HepG2 (cell line): ENCODE measurements at regions not wholly inside any gene's neighbourhood (a gene's known extent, or its start where the extent isn't known, plus 50 kb on each side); places are given as distances from the start of the nearest gene placed in this dataset.
"Not testable (repeated sequence)": the region's sequence is repeated elsewhere in the genome, so short reads cannot be mapped to it uniquely, and the experiment has no call there.

ENCODE experiments used
- ATAC-seq: fragments of 200-7000 bp; cut with Tn5 transposase; 3 replicates; pipeline ENCODE4 v1.9.1; 2020; ENCODE audit warnings: mild to moderate bottlenecking, moderate library complexity
- BruUV-seq: library from RNA; stranded (reverse); fragments of 400-500 nt; replicated peaks from 2 replicates; lab custom pipeline; 2021; lab: Mats Ljungman, UMichigan
- CTCF ChIA-PET: fragments of 300-600 bp; formaldehyde crosslinking; extraction: SDS; loops from one replicate; lab custom pipeline; 2021; ENCODE audit warnings: low total read pairs, inconsistent platforms, low intra/inter-chr PET ratio; lab: Yijun Ruan, JAX
- POLR2A ChIA-PET: fragments of 350-600 bp; sonication (Branson Sonifier 250); formaldehyde crosslinking; loops from one replicate; lab custom pipeline; 2020; ENCODE audit warnings: antibody characterized with exemption, inconsistent platforms; lab: Yijun Ruan, JAX
- DNase-seq: peaks from one replicate; pipeline ENCODE4 v3.0.0-alpha.2; 2015; ENCODE audit warnings: low spot score
- FAIRE-seq: peaks from 3 replicates; lab custom pipeline; 2011; peaks lifted over from hg19 to GRCh38; lab: Jason Lieb, UNC
- H2AFZ ChIP-seq: one replicate; pipeline ENCODE4 v1.6.1; 2011; ENCODE audit warnings: low read length, inconsistent platforms
- H3K27ac ChIP-seq: fragments of 300-600 bp; 3 replicates; pipeline ENCODE4 v1.8.0; 2011; ENCODE audit warnings: mixed run types, mild to moderate bottlenecking, mixed read lengths, low read length, inconsistent platforms; ENCODE audit not compliant: insufficient read depth; ENCODE audit errors: extremely low read length
- H3K27me3 ChIP-seq, 2 experiments: fragments of 200-600 bp in 1 of 2; 2 replicates in 1 of 2; 3 replicates in 1 of 2; pipeline versions ENCODE4 v1.6.0 to v1.8.0; 2011; ENCODE audit warnings: low read length in 2 of 2, mild to moderate bottlenecking in 2 of 2, moderate library complexity in 2 of 2, inconsistent platforms in 1 of 2; ENCODE audit not compliant: insufficient read depth in 2 of 2, control insufficient read depth in 1 of 2
- H3K36me3 ChIP-seq, 2 experiments: fragments of 200-600 bp in 1 of 2; replicated peaks in 1 of 2; 2 replicates in 1 of 2; 3 replicates in 1 of 2; pipeline versions ENCODE4 v1.5.1 to v1.8.0; 2011; ENCODE audit warnings: low read length in 2 of 2, inconsistent platforms in 1 of 2; ENCODE audit not compliant: insufficient read depth in 2 of 2, control insufficient read depth in 1 of 2
- H3K4me1 ChIP-seq: 2 replicates; pipeline ENCODE4 v1.5.1; 2012; ENCODE audit warnings: low read length, inconsistent platforms; ENCODE audit not compliant: insufficient read depth
- H3K4me2 ChIP-seq: 2 replicates; pipeline ENCODE4 v1.6.0; 2011; ENCODE audit warnings: low read depth, low read length, inconsistent platforms
- H3K4me3 ChIP-seq, 3 experiments: fragments of 200-600 bp in 1 of 3; sonication (generic), shearing (Covaris generic) in 1 of 3; replicated peaks in 1 of 3; 2 replicates each; pipeline ENCODE4 v1.5.1; 2011 to 2016; ENCODE audit warnings: low read length in 3 of 3, inconsistent platforms in 2 of 3, low read depth in 2 of 3, mild to moderate bottlenecking in 2 of 3, control low read depth in 1 of 3, mixed read lengths in 1 of 3; ENCODE audit not compliant: insufficient read depth in 1 of 3
- H3K79me2 ChIP-seq: one replicate; pipeline ENCODE4 v1.6.1; 2011; ENCODE audit warnings: low read length, inconsistent platforms; ENCODE audit not compliant: insufficient read depth
- H3K9ac ChIP-seq: 2 replicates; pipeline ENCODE4 v1.6.0; 2011; ENCODE audit warnings: mild to moderate bottlenecking, low read depth, low read length, inconsistent platforms; ENCODE audit not compliant: insufficient read depth
- H3K9me3 ChIP-seq: 2 replicates; pipeline ENCODE4 v1.5.1; 2012; ENCODE audit warnings: mild to moderate bottlenecking, low read length
- H4K20me1 ChIP-seq: 2 replicates; pipeline ENCODE4 v1.6.0; 2011; ENCODE audit warnings: inconsistent platforms, mild to moderate bottlenecking, low read length, moderate library complexity; ENCODE audit not compliant: insufficient read depth
- FOSL2 ChIP-seq: sonication (generic); formaldehyde crosslinking; IDR thresholded peaks from 2 replicates; pipeline ENCODE4 v1.4.0; 2020; ENCODE audit warnings: missing genetic modification reagents
- KDM5B ChIP-seq: sonication (generic); formaldehyde crosslinking; IDR thresholded peaks from 2 replicates; pipeline ENCODE4 v1.4.0; 2020; ENCODE audit warnings: missing genetic modification reagents, mild to moderate bottlenecking, borderline replicate concordance
- SMC3 ChIP-seq: IDR thresholded peaks from 2 replicates; pipeline ENCODE4 v1.6.1; 2011; ENCODE audit warnings: low read length, improper control_type of control experiment
- ZEB1 ChIP-seq: IDR thresholded peaks from 2 replicates; pipeline ENCODE4 v1.6.1; 2012; ENCODE audit warnings: mild to moderate bottlenecking, low read depth, inconsistent platforms; ENCODE audit not compliant: insufficient replicate concordance
- ZMYM4 ChIP-seq: sonication (generic); formaldehyde crosslinking; IDR thresholded peaks from 2 replicates; pipeline ENCODE4 v1.8.1; 2023; ENCODE audit warnings: mild to moderate bottlenecking, missing genetic modification reagents
- ZNF891 ChIP-seq: sonication (generic); formaldehyde crosslinking; IDR thresholded peaks from 2 replicates; pipeline ENCODE4 v1.5.0; 2020; ENCODE audit warnings: mild to moderate bottlenecking, missing genetic modification reagents
- WGBS: methylation state at CpG from one replicate; pipeline ENCODE4 v1.1.6; 2017; ENCODE audit warnings: low lambda C conversion rate; 5-methylcytosine and 5-hydroxymethylcytosine counted together
- in situ Hi-C: cut with HindIII; loops from 2 replicates; pipeline ENCODE4 v1.10.0; 2017; ENCODE audit warnings: low pct_unique_long_range_greater_than_20kb; ENCODE audit not compliant: extremely low pct_ligation_motif_present
- intact Hi-C: fragments of 100-400 bp; cut with micrococcal nuclease; formaldehyde crosslinking; loops from one replicate; pipeline ENCODE4 v1.10.0; 2022; ENCODE audit not compliant: unreplicated experiment
- TF ChIP-seq, protein P1 (sequence below): sonication (generic); formaldehyde crosslinking; IDR thresholded peaks from 2 replicates; pipeline ENCODE4 v1.4.0; 2020; ENCODE audit warnings: missing genetic modification reagents
- TF ChIP-seq, protein P2 (sequence below): sonication (generic); formaldehyde crosslinking; IDR thresholded peaks from 2 replicates; pipeline ENCODE4 v1.5.0; 2020; ENCODE audit warnings: mild to moderate bottlenecking, missing genetic modification reagents, moderate library complexity
- TF ChIP-seq, protein P3 (sequence below): sonication (generic); formaldehyde crosslinking; IDR thresholded peaks from 2 replicates; pipeline ENCODE4 v1.5.1; 2020; ENCODE audit warnings: mild to moderate bottlenecking, missing genetic modification reagents, moderate library complexity
- TF ChIP-seq, protein P4 (sequence below): IDR thresholded peaks from 2 replicates; pipeline ENCODE4 v1.6.1; 2016; ENCODE audit warnings: mild to moderate bottlenecking, missing biosample characterization, missing genetic modification reagents

DNA sequence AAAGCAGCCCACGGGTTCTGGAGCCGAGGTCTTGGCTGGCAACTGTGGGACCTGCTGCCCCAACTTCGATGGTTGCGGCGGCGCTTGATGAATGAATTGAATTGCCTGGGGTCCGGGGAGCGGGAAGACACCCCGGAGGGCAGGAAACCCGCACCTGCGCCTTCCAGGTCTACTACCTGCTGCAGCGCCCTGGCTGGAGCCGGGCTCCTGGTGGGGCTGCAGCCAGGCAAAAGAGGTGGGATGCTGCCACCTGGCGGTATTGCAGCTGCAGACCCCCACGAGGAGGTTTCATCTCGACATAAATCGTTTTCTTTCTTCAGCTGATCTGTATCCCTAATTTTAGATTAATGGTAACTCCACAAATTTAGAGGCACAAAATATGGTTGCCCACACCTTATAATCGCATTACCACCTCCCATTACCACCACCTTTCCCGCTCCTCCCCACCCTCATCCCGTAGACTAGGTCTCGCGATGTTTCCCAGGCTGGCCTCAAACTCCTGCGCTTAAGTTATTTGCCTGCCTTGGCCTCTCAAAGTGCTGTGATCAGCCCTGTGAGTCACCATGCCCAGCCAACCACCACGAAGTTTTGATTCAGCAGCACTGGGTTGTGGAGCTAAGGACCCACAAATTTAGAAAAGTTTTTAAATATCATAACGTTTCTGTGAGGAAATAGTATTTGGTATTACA, 1492.4 kb upstream of the DEFB115 start (continued):
- TF ChIP-seq SMC3 (peak; percentile 79), ZMYM4 (peak; percentile 41; the same call in 1 of the 2 replicates), ZNF891 (CRISPR knock-in tag) (peak; percentile 24; the same call in 1 of the 2 replicates), ZEB1 (peak; percentile 31), KDM5B (CRISPR knock-in tag) (peak; percentile 37; the same call in 1 of the 2 replicates), FOSL2 (CRISPR knock-in tag) (peak; percentile 51)
- TF ChIP-seq, protein P1, sequence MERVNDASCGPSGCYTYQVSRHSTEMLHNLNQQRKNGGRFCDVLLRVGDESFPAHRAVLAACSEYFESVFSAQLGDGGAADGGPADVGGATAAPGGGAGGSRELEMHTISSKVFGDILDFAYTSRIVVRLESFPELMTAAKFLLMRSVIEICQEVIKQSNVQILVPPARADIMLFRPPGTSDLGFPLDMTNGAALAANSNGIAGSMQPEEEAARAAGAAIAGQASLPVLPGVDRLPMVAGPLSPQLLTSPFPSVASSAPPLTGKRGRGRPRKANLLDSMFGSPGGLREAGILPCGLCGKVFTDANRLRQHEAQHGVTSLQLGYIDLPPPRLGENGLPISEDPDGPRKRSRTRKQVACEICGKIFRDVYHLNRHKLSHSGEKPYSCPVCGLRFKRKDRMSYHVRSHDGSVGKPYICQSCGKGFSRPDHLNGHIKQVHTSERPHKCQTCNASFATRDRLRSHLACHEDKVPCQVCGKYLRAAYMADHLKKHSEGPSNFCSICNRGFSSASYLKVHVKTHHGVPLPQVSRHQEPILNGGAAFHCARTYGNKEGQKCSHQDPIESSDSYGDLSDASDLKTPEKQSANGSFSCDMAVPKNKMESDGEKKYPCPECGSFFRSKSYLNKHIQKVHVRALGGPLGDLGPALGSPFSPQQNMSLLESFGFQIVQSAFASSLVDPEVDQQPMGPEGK = peak; percentile 19; the same call in 1 of the 2 replicates
- TF ChIP-seq, protein P2, sequence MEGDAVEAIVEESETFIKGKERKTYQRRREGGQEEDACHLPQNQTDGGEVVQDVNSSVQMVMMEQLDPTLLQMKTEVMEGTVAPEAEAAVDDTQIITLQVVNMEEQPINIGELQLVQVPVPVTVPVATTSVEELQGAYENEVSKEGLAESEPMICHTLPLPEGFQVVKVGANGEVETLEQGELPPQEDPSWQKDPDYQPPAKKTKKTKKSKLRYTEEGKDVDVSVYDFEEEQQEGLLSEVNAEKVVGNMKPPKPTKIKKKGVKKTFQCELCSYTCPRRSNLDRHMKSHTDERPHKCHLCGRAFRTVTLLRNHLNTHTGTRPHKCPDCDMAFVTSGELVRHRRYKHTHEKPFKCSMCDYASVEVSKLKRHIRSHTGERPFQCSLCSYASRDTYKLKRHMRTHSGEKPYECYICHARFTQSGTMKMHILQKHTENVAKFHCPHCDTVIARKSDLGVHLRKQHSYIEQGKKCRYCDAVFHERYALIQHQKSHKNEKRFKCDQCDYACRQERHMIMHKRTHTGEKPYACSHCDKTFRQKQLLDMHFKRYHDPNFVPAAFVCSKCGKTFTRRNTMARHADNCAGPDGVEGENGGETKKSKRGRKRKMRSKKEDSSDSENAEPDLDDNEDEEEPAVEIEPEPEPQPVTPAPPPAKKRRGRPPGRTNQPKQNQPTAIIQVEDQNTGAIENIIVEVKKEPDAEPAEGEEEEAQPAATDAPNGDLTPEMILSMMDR (CRISPR knock-in tag) = peak; percentile 88
- TF ChIP-seq, protein P3, sequence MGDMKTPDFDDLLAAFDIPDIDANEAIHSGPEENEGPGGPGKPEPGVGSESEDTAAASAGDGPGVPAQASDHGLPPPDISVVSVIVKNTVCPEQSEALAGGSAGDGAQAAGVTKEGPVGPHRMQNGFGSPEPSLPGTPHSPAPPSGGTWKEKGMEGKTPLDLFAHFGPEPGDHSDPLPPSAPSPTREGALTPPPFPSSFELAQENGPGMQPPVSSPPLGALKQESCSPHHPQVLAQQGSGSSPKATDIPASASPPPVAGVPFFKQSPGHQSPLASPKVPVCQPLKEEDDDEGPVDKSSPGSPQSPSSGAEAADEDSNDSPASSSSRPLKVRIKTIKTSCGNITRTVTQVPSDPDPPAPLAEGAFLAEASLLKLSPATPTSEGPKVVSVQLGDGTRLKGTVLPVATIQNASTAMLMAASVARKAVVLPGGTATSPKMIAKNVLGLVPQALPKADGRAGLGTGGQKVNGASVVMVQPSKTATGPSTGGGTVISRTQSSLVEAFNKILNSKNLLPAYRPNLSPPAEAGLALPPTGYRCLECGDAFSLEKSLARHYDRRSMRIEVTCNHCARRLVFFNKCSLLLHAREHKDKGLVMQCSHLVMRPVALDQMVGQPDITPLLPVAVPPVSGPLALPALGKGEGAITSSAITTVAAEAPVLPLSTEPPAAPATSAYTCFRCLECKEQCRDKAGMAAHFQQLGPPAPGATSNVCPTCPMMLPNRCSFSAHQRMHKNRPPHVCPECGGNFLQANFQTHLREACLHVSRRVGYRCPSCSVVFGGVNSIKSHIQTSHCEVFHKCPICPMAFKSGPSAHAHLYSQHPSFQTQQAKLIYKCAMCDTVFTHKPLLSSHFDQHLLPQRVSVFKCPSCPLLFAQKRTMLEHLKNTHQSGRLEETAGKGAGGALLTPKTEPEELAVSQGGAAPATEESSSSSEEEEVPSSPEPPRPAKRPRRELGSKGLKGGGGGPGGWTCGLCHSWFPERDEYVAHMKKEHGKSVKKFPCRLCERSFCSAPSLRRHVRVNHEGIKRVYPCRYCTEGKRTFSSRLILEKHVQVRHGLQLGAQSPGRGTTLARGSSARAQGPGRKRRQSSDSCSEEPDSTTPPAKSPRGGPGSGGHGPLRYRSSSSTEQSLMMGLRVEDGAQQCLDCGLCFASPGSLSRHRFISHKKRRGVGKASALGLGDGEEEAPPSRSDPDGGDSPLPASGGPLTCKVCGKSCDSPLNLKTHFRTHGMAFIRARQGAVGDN (CRISPR knock-in tag) = peak; percentile 32
- TF ChIP-seq, protein P4, sequence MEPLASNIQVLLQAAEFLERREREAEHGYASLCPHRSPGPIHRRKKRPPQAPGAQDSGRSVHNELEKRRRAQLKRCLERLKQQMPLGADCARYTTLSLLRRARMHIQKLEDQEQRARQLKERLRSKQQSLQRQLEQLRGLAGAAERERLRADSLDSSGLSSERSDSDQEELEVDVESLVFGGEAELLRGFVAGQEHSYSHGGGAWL = peak; percentile 55; the same call in 1 of the 2 replicates
- TF ChIP-seq, all 625 proteins: peak for 27; not testable (repeated sequence) for 598

DNA sequence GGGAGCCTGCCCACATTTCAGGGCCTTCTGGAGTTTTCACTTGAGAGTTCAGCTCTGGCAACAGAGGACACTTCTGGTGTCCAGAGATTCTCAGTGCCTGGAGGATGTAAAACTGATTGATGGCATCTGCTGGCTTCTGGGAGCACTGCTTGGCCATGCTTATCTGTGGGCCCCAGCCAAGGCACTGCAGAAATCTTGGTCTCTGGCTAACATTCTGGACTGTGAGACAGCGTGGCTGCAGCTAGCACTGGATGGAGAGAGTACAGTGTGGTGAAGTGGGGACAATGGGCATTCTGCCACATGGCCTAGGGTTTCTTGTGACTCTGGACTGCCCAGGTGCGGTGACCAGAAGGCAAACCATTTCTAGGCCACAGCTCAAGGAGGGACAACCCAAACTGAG, 1479.4 kb upstream of the DEFB115 start:
- H2AFZ ChIP-seq, intact Hi-C loops, H3K79me2 ChIP-seq, H3K4me1 ChIP-seq, in situ Hi-C loops, FAIRE-seq, H3K36me3 ChIP-seq, H3K9ac ChIP-seq, H3K4me3 ChIP-seq, POLR2A ChIA-PET, H3K4me2 ChIP-seq, H3K27ac ChIP-seq, ATAC-seq, H3K27me3 ChIP-seq, CTCF ChIA-PET, DNase-seq, BruUV-seq, H4K20me1 ChIP-seq: not testable (repeated sequence)
- peaks cover 39% of the 10 kb centered on the region for H3K9me3 ChIP-seq
- 1% methylated on average over 2 of the region's 2 CpGs for WGBS
